A549 (cell line): ENCODE measurements at regions not wholly inside any gene's neighbourhood (a gene's known extent, or its start where the extent isn't known, plus 50 kb on each side); places are given as distances from the start of the nearest gene placed in this dataset.

Experiments used
- ATAC-seq, 2 experiments: fragments of 200-7000 bp in 1 of 2; fragments of >200 bp in 1 of 2; cut with Nextera tagmentation in 1 of 2; cut with Tn5 transposase in 1 of 2; 3 replicates each; pipeline versions ENCODE4 v1.8.0 to v1.9.1; 2018 to 2020; ENCODE audit warnings: mild to moderate bottlenecking in 1 of 2, moderate library complexity in 1 of 2
- CTCF ChIA-PET: fragments of 300-600 bp; sonication (Branson Sonifier 250); formaldehyde crosslinking; extraction: SDS; loops from one replicate; lab custom pipeline; 2021; ENCODE audit warnings: antibody characterized with exemption, inconsistent platforms; lab: Yijun Ruan, JAX
- POLR2A ChIA-PET: fragments of 350-600 bp; formaldehyde crosslinking; extraction: SDS; loops from one replicate; lab custom pipeline; 2021; ENCODE audit warnings: antibody characterized with exemption, inconsistent platforms; lab: Yijun Ruan, JAX
- DNase-seq, 2 experiments: peaks; one replicate each; pipeline versions ENCODE4 v3.0.0 to v3.0.0-alpha.2; 2011 to 2016; ENCODE audit warnings: low read depth in 1 of 2, low spot score in 1 of 2
- FAIRE-seq: peaks from 2 replicates; lab custom pipeline; 2011; peaks lifted over from hg19 to GRCh38; lab: Jason Lieb, UNC
- H3K27ac ChIP-seq, 2 experiments: fragments of >200 bp; sonication (Bioruptor Twin); formaldehyde crosslinking; 3 replicates each; pipeline ENCODE4 v1.5.1; 2016 to 2017
- H3K4me1 ChIP-seq: fragments of >200 bp; sonication (Bioruptor Twin); formaldehyde crosslinking; 3 replicates; pipeline ENCODE4 v1.6.1; 2016
- H3K4me2 ChIP-seq: fragments of >200 bp; sonication (Bioruptor Twin); formaldehyde crosslinking; 3 replicates; pipeline ENCODE4 v1.6.1; 2016
- H3K4me3 ChIP-seq: fragments of >200 bp; sonication (Bioruptor Twin); formaldehyde crosslinking; 3 replicates; pipeline ENCODE4 v1.5.1; 2016
- H3K9me3 ChIP-seq: fragments of >200 bp; sonication (Bioruptor Twin); formaldehyde crosslinking; 3 replicates; pipeline ENCODE4 v1.6.1; 2016
- ATOH8 ChIP-seq: fragments of 250-450 bp; sonication (Bioruptor Pico); IDR thresholded peaks from 2 replicates; pipeline ENCODE4 v1.5.0; 2020; ENCODE audit warnings: low read depth, mild to moderate bottlenecking, moderate library complexity
- BHLHE40 ChIP-seq: IDR thresholded peaks from 2 replicates; pipeline ENCODE4 v1.6.1; 2012; ENCODE audit warnings: low read depth, low read length, inconsistent platforms
- CBX2 ChIP-seq: fragments of 200-600 bp; sonication (generic); IDR thresholded peaks from 2 replicates; pipeline ENCODE4 v1.6.1; 2016; ENCODE audit warnings: low read depth, mild to moderate bottlenecking, borderline replicate concordance
- CBX8 ChIP-seq: fragments of 200-600 bp; sonication (generic); IDR thresholded peaks from 2 replicates; pipeline ENCODE4 v1.6.1; 2016
- CHD4 ChIP-seq: fragments of 200-600 bp; sonication (generic); IDR thresholded peaks from 2 replicates; pipeline ENCODE4 v1.6.1; 2016; ENCODE audit warnings: antibody characterized with exemption, mild to moderate bottlenecking, borderline replicate concordance
- EHF ChIP-seq: fragments of 250-450 bp; sonication (Bioruptor Pico); IDR thresholded peaks from 2 replicates; pipeline ENCODE4 v1.5.0; 2020; ENCODE audit warnings: mild to moderate bottlenecking
- EHMT2 ChIP-seq: fragments of 200-600 bp; sonication (generic); IDR thresholded peaks from 2 replicates; pipeline ENCODE4 v1.6.1; 2016; ENCODE audit warnings: antibody characterized with exemption, low read depth, mild to moderate bottlenecking, moderate library complexity
- EP300 ChIP-seq, 2 experiments: fragments of >200 bp; sonication (Bioruptor Twin); formaldehyde crosslinking; IDR thresholded peaks; 2 replicates in 1 of 2; 3 replicates in 1 of 2; pipeline ENCODE4 v1.6.1; 2016 to 2017
- FOSB ChIP-seq: fragments of 250-450 bp; sonication (Bioruptor Pico); IDR thresholded peaks from 2 replicates; pipeline ENCODE4 v1.5.0; 2020; ENCODE audit warnings: mild to moderate bottlenecking, moderate library complexity
- FOXS1 ChIP-seq: fragments of 250-450 bp; sonication (Bioruptor Pico); IDR thresholded peaks from 2 replicates; pipeline ENCODE4 v1.5.0; 2020; ENCODE audit warnings: mild to moderate bottlenecking, moderate library complexity
- GATA3 ChIP-seq: IDR thresholded peaks from 2 replicates; pipeline ENCODE4 v1.6.1; 2012; ENCODE audit warnings: borderline replicate concordance
- HDAC2 ChIP-seq: fragments of 200-600 bp; sonication (generic); IDR thresholded peaks from 2 replicates; pipeline ENCODE4 v1.6.1; 2016
- HOXB13 ChIP-seq: fragments of 250-450 bp; sonication (Bioruptor Pico); IDR thresholded peaks from 2 replicates; pipeline ENCODE4 v1.5.0; 2020; ENCODE audit warnings: low read depth, mild to moderate bottlenecking, moderate library complexity
- JUN ChIP-seq, 2 experiments: fragments of >200 bp; sonication (Bioruptor Twin); formaldehyde crosslinking; IDR thresholded peaks; 2 replicates in 1 of 2; 3 replicates in 1 of 2; pipeline ENCODE4 v1.6.1; 2016 to 2017
- JUNB ChIP-seq: fragments of >200 bp; sonication (Bioruptor Twin); formaldehyde crosslinking; IDR thresholded peaks from 2 replicates; pipeline ENCODE4 v1.6.1; 2016
- KDM1A ChIP-seq: fragments of 200-600 bp; sonication (generic); IDR thresholded peaks from 2 replicates; pipeline ENCODE4 v1.6.1; 2016; ENCODE audit warnings: low read depth, mild to moderate bottlenecking
- MAFK ChIP-seq: fragments of 450-650 bp; IDR thresholded peaks from 2 replicates; pipeline ENCODE4 v1.6.1; 2014; ENCODE audit not compliant: partially characterized antibody
- MAZ ChIP-seq: fragments of 150-350 bp; IDR thresholded peaks from 2 replicates; pipeline ENCODE4 v1.6.1; 2014; ENCODE audit warnings: antibody characterized with exemption, low read depth, low read length, borderline replicate concordance
- MYC ChIP-seq: IDR thresholded peaks from 2 replicates; pipeline ENCODE4 v1.6.1; 2012; ENCODE audit warnings: mild to moderate bottlenecking, inconsistent platforms, low read length, improper control_type of control experiment, borderline replicate concordance
- PHF8 ChIP-seq: fragments of 200-600 bp; sonication (generic); IDR thresholded peaks from 2 replicates; pipeline ENCODE4 v1.6.1; 2016; ENCODE audit warnings: low read depth, mild to moderate bottlenecking, antibody characterized with exemption, moderate library complexity, borderline replicate concordance
- TP53 ChIP-seq: fragments of 250-450 bp; sonication (Bioruptor Pico); IDR thresholded peaks from 2 replicates; pipeline ENCODE4 v1.5.0; 2021; ENCODE audit warnings: mild to moderate bottlenecking, moderate library complexity
- WGBS: methylation state at CpG from one replicate; pipeline ENCODE4 v1.1.6; 2017; ENCODE audit errors: missing lambda C conversion rate; 5-methylcytosine and 5-hydroxymethylcytosine counted together

GRCh38 chr18:75127143-75128021 is 81.6 kb downstream of the PTGR3 start:
- 83% methylated on average over 13 of the region's 24 CpGs for WGBS
- ATAC-seq (no peak; a peak in 1 of 6 replicates), DNase-seq (no peak), FAIRE-seq (no peak)
- CTCF ChIA-PET: no interaction called here
- no peak overlapping the region for H3K27ac ChIP-seq
- TF ChIP-seq JUNB (no peak), EP300 (IDR thresholded peaks at IDR 0.05) (no peak), CBX2 (no peak)
- no peak overlapping the region for H3K4me3 ChIP-seq
- no peak overlapping the region for H3K4me2 ChIP-seq
- H3K4me1 ChIP-seq: no peaks in the 10 kb centered on the region
- POLR2A ChIA-PET: no interaction called here
- no peaks in the 10 kb centered on the region for H3K9me3 ChIP-seq

GRCh38 chr18:75125382-75126331 is 83.3 kb downstream of the PTGR3 start:
- H3K9me3 ChIP-seq: no peaks in the 10 kb centered on the region
- H3K4me3 ChIP-seq: no peak overlapping the region
- no peak for FAIRE-seq
- no peak for TF ChIP-seq KDM1A
- no peak for TF ChIP-seq JUNB
- TF ChIP-seq GATA3: no peak
- TF ChIP-seq BHLHE40: no peak
- TF ChIP-seq ATOH8 (CRISPR knock-in tag): no peak
- 86% methylated on average over 18 of the region's 44 CpGs for WGBS
- no peaks in the 10 kb centered on the region for H3K4me1 ChIP-seq
- 0 out of 6 replicates have a peak, but pooled peaks of 1 of the 2 experiments have one; percentile 30 for ATAC-seq
- no peak overlapping the region for H3K27ac ChIP-seq
- no peak overlapping the region for H3K4me2 ChIP-seq
- CTCF ChIA-PET: interaction anchor here (0.9 kb wide), 1 partner anchor 14 kb away, joined by 3 read pairs; no protein-coding TSS in a partner anchor
- no peak for DNase-seq
- POLR2A ChIA-PET: no interaction called here

GRCh38 chr18:75124991-75125381 is 84.0 kb downstream of the PTGR3 start:
- no peaks in the 10 kb centered on the region for H3K4me1 ChIP-seq
- no peak overlapping the region for H3K4me2 ChIP-seq
- no peak overlapping the region for H3K4me3 ChIP-seq
- POLR2A ChIA-PET: no interaction called here
- DNase-seq: no peak
- no peak overlapping the region for H3K27ac ChIP-seq
- WGBS: 83% methylated on average over 15 of the region's 16 CpGs
- FAIRE-seq: no peak
- no peaks in the 10 kb centered on the region for H3K9me3 ChIP-seq
- TF ChIP-seq TP53 (CRISPR knock-in tag): no peak
- no peak for TF ChIP-seq FOSB (CRISPR knock-in tag)
- TF ChIP-seq MAZ: no peak
- no peak for TF ChIP-seq EHF (CRISPR knock-in tag)
- no peak for TF ChIP-seq CHD4
- no peak for TF ChIP-seq HDAC2
- TF ChIP-seq PHF8: no peak
- no peak for TF ChIP-seq MYC
- no peak for TF ChIP-seq CBX8
- TF ChIP-seq JUN (IDR thresholded peaks at IDR 0.05): no peak
- no peak for TF ChIP-seq FOXS1 (CRISPR knock-in tag)
- no peak for TF ChIP-seq HOXB13
- TF ChIP-seq MAFK: no peak
- TF ChIP-seq EHMT2: no peak
- no peak for ATAC-seq
- CTCF ChIA-PET: interaction anchor here (0.9 kb wide), 1 partner anchor 15 kb away, joined by 3 read pairs; no protein-coding TSS in a partner anchor
